GM12872 (cell line): ENCODE measurements at regions not wholly inside any gene's neighbourhood (a gene's known extent, or its start where the extent isn't known, plus 50 kb on each side); places are given as distances from the start of the nearest gene placed in this dataset.

ENCODE experiments used
- CTCF ChIP-seq: IDR thresholded peaks from 3 replicates; pipeline ENCODE4 v1.5.1; 2011; ENCODE audit warnings: low read depth, mild to moderate bottlenecking, low read length, moderate library complexity; ENCODE audit not compliant: insufficient read depth

- TF ChIP-seq CTCF: no peak
Measured at GRCh38 chr5:68074048-68074632, 141.4 kb upstream of the PIK3R1 start.

- no peak for TF ChIP-seq CTCF
Measured at GRCh38 chr5:68071736-68072135, 143.8 kb upstream of the PIK3R1 start.

- TF ChIP-seq CTCF: no peak
Measured at GRCh38 chr5:68071282-68071632, 144.3 kb upstream of the PIK3R1 start.

DNA sequence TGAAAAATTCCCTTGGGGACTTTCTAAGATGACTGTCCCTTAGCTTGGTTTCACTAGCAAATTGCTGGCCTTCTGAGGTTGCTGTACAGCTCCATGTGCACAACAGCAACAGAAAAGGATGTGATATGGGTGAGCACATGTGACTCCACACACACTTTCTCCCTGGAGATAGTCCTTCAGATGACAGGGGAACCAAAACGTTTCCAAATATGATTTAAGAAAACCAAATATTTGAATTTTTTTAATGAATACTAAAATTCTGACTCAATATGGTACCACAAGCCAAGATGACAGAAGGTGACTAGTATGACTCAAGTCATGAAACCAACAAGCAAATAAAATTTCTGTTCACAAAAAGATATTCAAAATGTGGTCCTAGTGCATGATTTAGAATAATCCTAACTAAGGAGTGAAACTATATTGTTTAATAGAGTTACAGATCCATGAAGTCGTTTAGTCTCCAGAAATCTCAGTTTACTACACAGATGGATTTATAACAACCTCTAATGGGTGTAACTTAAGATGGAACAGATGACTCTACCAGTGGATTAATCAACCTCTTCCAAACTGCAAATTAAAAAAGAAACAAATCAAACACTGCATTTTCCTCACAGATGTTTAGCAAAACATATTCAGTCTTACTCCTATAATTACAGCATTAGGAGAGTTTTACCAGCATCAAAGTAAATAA, 144.8 kb upstream of the PIK3R1 start:
- TF ChIP-seq CTCF: no peak

DNA sequence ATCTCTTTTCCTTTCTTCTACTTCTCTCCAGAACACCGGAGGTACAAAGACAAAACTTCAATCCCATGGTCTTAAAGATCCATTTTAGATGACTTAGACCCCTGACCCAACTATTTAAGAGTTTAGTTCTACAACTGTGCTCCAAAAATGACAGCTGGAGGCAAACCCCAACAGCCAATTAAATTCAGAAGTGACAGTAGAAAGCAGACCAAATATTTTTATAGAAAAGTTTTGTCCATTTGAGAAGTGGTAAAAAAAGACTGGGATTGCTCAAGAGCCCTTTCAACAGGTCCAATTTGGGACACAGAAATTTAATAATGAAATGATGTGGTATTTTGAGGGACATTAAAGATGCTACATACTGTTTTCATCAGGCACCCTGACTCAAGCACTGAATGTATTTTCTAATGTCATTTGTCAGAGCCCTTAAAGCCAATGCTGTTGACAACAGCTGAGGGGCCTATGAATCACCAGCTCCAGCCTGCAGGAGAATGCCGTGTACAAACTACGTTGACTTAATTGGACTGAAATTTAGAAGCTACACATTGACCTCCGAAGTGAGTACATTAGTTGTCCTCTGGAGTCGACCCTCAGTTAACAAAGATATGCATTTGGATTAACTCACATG, 147.5 kb upstream of the PIK3R1 start:
- no peak for TF ChIP-seq CTCF

GRCh38 chr5:68067291-68067690, 148.3 kb upstream of the PIK3R1 start:
- no peak for TF ChIP-seq CTCF

DNA sequence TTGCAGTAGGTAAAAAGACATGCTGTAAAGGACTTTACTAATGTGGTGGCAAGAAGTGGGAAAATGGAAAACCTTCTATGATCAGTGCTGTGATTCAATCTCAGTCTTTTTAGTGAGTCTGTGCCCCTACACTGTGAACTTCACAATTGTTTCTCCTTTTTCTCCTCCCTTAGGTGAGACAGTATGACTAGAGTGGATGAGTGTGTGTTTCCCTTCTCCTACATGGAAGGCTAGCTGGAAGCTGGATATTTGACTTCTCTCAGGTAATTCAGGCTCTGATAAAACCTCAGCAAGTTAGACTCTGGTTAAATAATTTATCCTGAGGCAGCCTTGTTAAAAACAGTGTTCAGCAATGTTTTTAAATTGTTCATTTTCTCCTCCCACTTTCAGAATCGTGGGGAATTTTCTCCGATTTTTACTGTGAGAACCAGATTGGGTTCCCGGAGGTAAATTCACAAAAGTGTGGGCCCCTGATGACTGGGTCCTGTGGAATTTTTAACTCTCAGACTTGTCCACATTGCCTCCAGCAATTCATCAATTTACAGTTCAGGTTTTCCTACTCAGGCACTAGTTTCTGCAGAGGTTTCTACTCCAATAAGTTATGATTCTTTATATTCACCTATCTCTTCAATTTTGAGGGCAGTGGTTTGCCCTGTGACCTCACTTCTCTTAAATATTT, 149.1 kb upstream of the PIK3R1 start:
- no peak for TF ChIP-seq CTCF
